CD4-positive, alpha-beta memory T cell (primary cell): ENCODE measurements at regions not wholly inside any gene's neighbourhood (a gene's known extent, or its start where the extent isn't known, plus 50 kb on each side); places are given as distances from the start of the nearest gene placed in this dataset. TPM values are rescaled to one million over a fixed set of nuclear protein-coding genes. Genes with fewer than 3 reads are reported as not detected.

Source experiments
- microRNA-seq: library from miRNA; unstranded; fragments of <30 nt; microRNA quantifications from one replicate; pipeline ENCODE4 v1.2.0, GENCODE V29; 2021; ENCODE audit warnings: borderline replicate concordance, borderline number of aligned reads, borderline microRNAs expressed, mixed read lengths

Small RNAs in the stretch of these regions (microRNA-seq; reads per million reads assigned to microRNA genes)
- gene MIR6089, result not detected
